ENCODE measurements at regions not wholly inside any gene's neighbourhood (a gene's known extent, or its start where the extent isn't known, plus 50 kb on each side); places are given as distances from the start of the nearest gene placed in this dataset.

- no peak for TF ChIP-seq MTA3 (IDR thresholded peaks at IDR 0.05; ENCODE audit: borderline replicate concordance)
- TF ChIP-seq ZNF512 (tag; IDR thresholded peaks at IDR 0.05): no peak
- no peak for TF ChIP-seq BRF2 (IDR thresholded peaks at IDR 0.05; ENCODE audit: borderline replicate concordance, insufficient read depth, insufficient read length)
- TF ChIP-seq ATF1 (CRISPR knock-in tag; IDR thresholded peaks at IDR 0.05): no peak
- TF ChIP-seq ATF1 (tag; IDR thresholded peaks at IDR 0.05): no peak
- TF ChIP-seq CTCF (IDR thresholded peaks at IDR 0.05 in 2 of 3, conservative IDR thresholded peaks at IDR 0.05 in 1 of 3; ENCODE audit: insufficient read depth in 2 of 3, low read depth in 1 of 3, low read length in 3 of 3): peak; percentile 15 to 48 (median 40); a peak in 4 of 6 replicates
- no peak for TF ChIP-seq TEAD4 (IDR thresholded peaks at IDR 0.05; ENCODE audit: low read length)
- TF ChIP-seq TEAD4 (CRISPR knock-in tag; IDR thresholded peaks at IDR 0.05; ENCODE audit: borderline replicate concordance): no peak
- TF ChIP-seq ZNF12 (CRISPR knock-in tag; IDR thresholded peaks at IDR 0.05): no peak
- TF ChIP-seq SNIP1 (IDR thresholded peaks at IDR 0.05; ENCODE audit: low read depth): no peak
- TF ChIP-seq, protein P1, sequence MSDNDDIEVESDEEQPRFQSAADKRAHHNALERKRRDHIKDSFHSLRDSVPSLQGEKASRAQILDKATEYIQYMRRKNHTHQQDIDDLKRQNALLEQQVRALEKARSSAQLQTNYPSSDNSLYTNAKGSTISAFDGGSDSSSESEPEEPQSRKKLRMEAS (CRISPR knock-in tag; IDR thresholded peaks at IDR 0.05): no peak
- no peak for TF ChIP-seq JUN (IDR thresholded peaks at IDR 0.05; ENCODE audit: borderline replicate concordance, low read depth, low read length)
- TF ChIP-seq JUN (CRISPR knock-in tag; IDR thresholded peaks at IDR 0.05; ENCODE audit: borderline replicate concordance): no peak
- TF ChIP-seq CLOCK (CRISPR knock-in tag; IDR thresholded peaks at IDR 0.05; ENCODE audit: borderline replicate concordance): no peak
- TF ChIP-seq BRD4 (IDR thresholded peaks at IDR 0.05): no peak
Measured at GRCh38 chr9:16266648-16267276, 603.7 kb downstream of the BNC2 start.

Data from K562 (cell line).